SK-N-SH (cell line): ENCODE measurements at regions not wholly inside any gene's neighbourhood (a gene's known extent, or its start where the extent isn't known, plus 50 kb on each side); places are given as distances from the start of the nearest gene placed in this dataset.

ENCODE experiments used
- CTCF ChIA-PET: fragments of 300-600, 350-600 bp; formaldehyde crosslinking; extraction: SDS; loops from one replicate; lab custom pipeline; 2021; lab: Yijun Ruan, JAX
- POLR2A ChIA-PET: fragments of 350-600 bp; sonication (Branson Sonifier 250); formaldehyde crosslinking; extraction: SDS; loops from one replicate; lab custom pipeline; 2020; ENCODE audit warnings: antibody characterized with exemption, inconsistent platforms; lab: Yijun Ruan, JAX
- DNase-seq: peaks from one replicate; pipeline ENCODE4 v3.0.0; 2012
- H2AFZ ChIP-seq: fragments of 200-600 bp; sonication (generic); 2 replicates; pipeline ENCODE4 v1.8.1; 2016; ENCODE audit warnings: antibody characterized with exemption, mild to moderate bottlenecking, low read depth
- H3F3A ChIP-seq: fragments of 200-600 bp; sonication (generic); replicated peaks from 2 replicates; pipeline ENCODE3; 2016; ENCODE audit warnings: antibody characterized with exemption, mild to moderate bottlenecking; ENCODE audit not compliant: insufficient read depth
- H3K27ac ChIP-seq, 2 experiments: fragments of 200-500 bp in 1 of 2; fragments of 200-600 bp in 1 of 2; sonication (Bioruptor generic) in 1 of 2; sonication (generic), shearing (Covaris generic) in 1 of 2; 2 replicates each; pipeline versions ENCODE4 v1.5.1 to v1.6.1; 2014 to 2016; ENCODE audit warnings: low read depth in 2 of 2, inconsistent platforms in 1 of 2, low read length in 1 of 2, mild to moderate bottlenecking in 1 of 2, mixed read lengths in 1 of 2
- H3K27me3 ChIP-seq: fragments of 200-600 bp; sonication (generic), shearing (Covaris generic); 2 replicates; pipeline ENCODE4 v1.6.1; 2016; ENCODE audit warnings: mixed run types; ENCODE audit not compliant: insufficient read depth
- H3K36me3 ChIP-seq, 2 experiments: fragments of 200-500 bp in 1 of 2; fragments of 200-600 bp in 1 of 2; sonication (Bioruptor generic) in 1 of 2; sonication (generic) in 1 of 2; replicated peaks in 1 of 2; 2 replicates each; pipeline versions ENCODE3 to v1.5.1; 2014 to 2016; ENCODE audit warnings: low read length in 1 of 2, mild to moderate bottlenecking in 1 of 2; ENCODE audit not compliant: insufficient read depth in 2 of 2, control insufficient read depth in 1 of 2
- H3K4me1 ChIP-seq, 2 experiments: fragments of 200-500 bp in 1 of 2; fragments of 200-600 bp in 1 of 2; sonication (Bioruptor generic) in 1 of 2; sonication (generic), shearing (Covaris generic) in 1 of 2; 2 replicates each; pipeline versions ENCODE4 v1.5.1 to v1.6.1; 2014 to 2016; ENCODE audit warnings: low read depth in 1 of 2, low read length in 1 of 2, mixed run types in 1 of 2; ENCODE audit not compliant: insufficient read depth in 2 of 2, control insufficient read depth in 1 of 2
- H3K4me2 ChIP-seq: fragments of 200-600 bp; sonication (generic), shearing (Covaris generic); 2 replicates; pipeline ENCODE4 v1.6.1; 2017; ENCODE audit warnings: mixed run types
- H3K4me3 ChIP-seq, 2 experiments: fragments of 200-500 bp in 1 of 2; fragments of 200-600 bp in 1 of 2; sonication (Bioruptor generic) in 1 of 2; sonication (generic), shearing (Covaris generic) in 1 of 2; 2 replicates each; pipeline versions ENCODE4 v1.5.1 to v1.8.1; 2014 to 2016; ENCODE audit warnings: low read depth in 2 of 2, inconsistent platforms in 1 of 2, low read length in 1 of 2, mild to moderate bottlenecking in 1 of 2, mixed read lengths in 1 of 2, moderate library complexity in 1 of 2
- H3K79me2 ChIP-seq: fragments of 200-600 bp; sonication (generic); 2 replicates; pipeline ENCODE4 v1.8.1; 2017; ENCODE audit warnings: mild to moderate bottlenecking; ENCODE audit not compliant: insufficient read depth
- H3K9ac ChIP-seq: fragments of 200-600 bp; sonication (generic); 2 replicates; pipeline ENCODE4 v1.6.1; 2017; ENCODE audit warnings: mixed run types
- H3K9me2 ChIP-seq: fragments of 200-600 bp; sonication (generic); 2 replicates; pipeline ENCODE4 v1.6.1; 2017; ENCODE audit warnings: mixed run types
- H3K9me3 ChIP-seq: fragments of 200-600 bp; sonication (generic); 2 replicates; pipeline ENCODE4 v1.6.1; 2017; ENCODE audit warnings: mixed run types, mild to moderate bottlenecking, moderate library complexity
- H4K20me1 ChIP-seq: fragments of 200-600 bp; sonication (generic); 2 replicates; pipeline ENCODE4 v1.6.1; 2017; ENCODE audit warnings: mild to moderate bottlenecking, mixed run types; ENCODE audit not compliant: insufficient read depth
- FOSL2 ChIP-seq: IDR thresholded peaks from 2 replicates; pipeline ENCODE4 v1.4.0; 2012; ENCODE audit warnings: low read depth, mild to moderate bottlenecking, moderate library complexity, borderline replicate concordance
- GABPA ChIP-seq: IDR thresholded peaks from 2 replicates; pipeline ENCODE4 v1.4.0; 2012; ENCODE audit warnings: low read depth, mild to moderate bottlenecking
- GATA2 ChIP-seq: sonication (generic); formaldehyde crosslinking; IDR thresholded peaks from 2 replicates; pipeline ENCODE4 v1.5.0; 2020; ENCODE audit warnings: mild to moderate bottlenecking, missing genetic modification reagents
- IRF3 ChIP-seq: fragments of 150-350 bp; IDR thresholded peaks from 2 replicates; pipeline ENCODE4 v1.6.1; 2016; ENCODE audit warnings: mild to moderate bottlenecking, low read depth, low read length
- MAX ChIP-seq: IDR thresholded peaks from 2 replicates; pipeline ENCODE4 v1.4.0; 2012; ENCODE audit warnings: low read depth
- MXI1 ChIP-seq: IDR thresholded peaks from 2 replicates; pipeline ENCODE4 v1.6.1; 2012; ENCODE audit warnings: mild to moderate bottlenecking, low read depth, low read length, improper control_type of control experiment
- NFIC ChIP-seq: IDR thresholded peaks from 2 replicates; pipeline ENCODE4 v1.4.0; 2012; ENCODE audit warnings: borderline replicate concordance
- PBX3 ChIP-seq: IDR thresholded peaks from 2 replicates; pipeline ENCODE4; 2012
- RAD21 ChIP-seq: IDR thresholded peaks from 2 replicates; pipeline ENCODE4 v1.6.1; 2012; ENCODE audit warnings: mild to moderate bottlenecking, low read length
- RXRA ChIP-seq: IDR thresholded peaks from 2 replicates; pipeline ENCODE4 v1.4.0; 2012; ENCODE audit warnings: low read depth, mild to moderate bottlenecking, borderline replicate concordance
- SIN3A ChIP-seq: IDR thresholded peaks from 2 replicates; pipeline ENCODE4 v1.6.1; 2012; ENCODE audit warnings: low read depth, mild to moderate bottlenecking, low read length, moderate library complexity, borderline replicate concordance
- SMC3 ChIP-seq: IDR thresholded peaks from 2 replicates; pipeline ENCODE4 v1.6.1; 2012; ENCODE audit warnings: low read depth, low read length, improper control_type of control experiment
- TAF1 ChIP-seq: IDR thresholded peaks from 2 replicates; pipeline ENCODE4 v1.6.1; 2012; ENCODE audit warnings: low read depth, mild to moderate bottlenecking, low read length, moderate library complexity, borderline replicate concordance
- USF2 ChIP-seq: fragments of 150-350 bp; IDR thresholded peaks from 2 replicates; pipeline ENCODE4 v1.6.1; 2017; ENCODE audit warnings: antibody characterized with exemption, low read length, low read depth, borderline replicate concordance
- YY1 ChIP-seq: IDR thresholded peaks from 2 replicates; pipeline ENCODE4 v1.4.0; 2012; ENCODE audit warnings: low read depth, mild to moderate bottlenecking
- ZBTB33 ChIP-seq: IDR thresholded peaks from 2 replicates; pipeline ENCODE4 v1.4.0; 2012; ENCODE audit warnings: low read depth, borderline replicate concordance
- WGBS: methylation state at CpG from one replicate; pipeline ENCODE4 v1.1.6; 2017; ENCODE audit warnings: low lambda C conversion rate; 5-methylcytosine and 5-hydroxymethylcytosine counted together

- Histone ChIP-seq H3K4me1 (no peaks in the 10 kb centered on the region), H3K4me2 (no peak overlapping the region), H2AFZ (no peak overlapping the region), H3K9me3 (no peaks in the 10 kb centered on the region), H4K20me1 (no peaks in the 10 kb centered on the region), H3K79me2 (no peaks in the 10 kb centered on the region), H3F3A (no peaks in the 10 kb centered on the region), H3K27ac (no peak overlapping the region), H3K9me2 (no peaks in the 10 kb centered on the region), H3K27me3 (no peaks in the 10 kb centered on the region), H3K9ac (no peak overlapping the region), H3K36me3 (no peaks in the 10 kb centered on the region), H3K4me3 (no peak overlapping the region)
- no peak for TF ChIP-seq IRF3
- no peak for TF ChIP-seq TAF1
- TF ChIP-seq USF2, result no peak
- no peak for TF ChIP-seq RXRA
- TF ChIP-seq NFIC, result no peak
- no peak for TF ChIP-seq GABPA
- no peak for TF ChIP-seq ZBTB33
- TF ChIP-seq MAX, result no peak
- TF ChIP-seq FOSL2, result no peak
- no peak for TF ChIP-seq YY1
- TF ChIP-seq PBX3, result no peak
- no peak for TF ChIP-seq GATA2
- no peak for TF ChIP-seq MXI1
- TF ChIP-seq RAD21, result no peak
- no peak for TF ChIP-seq SMC3
- no peak for TF ChIP-seq SIN3A
- CTCF ChIA-PET, result interaction anchor here (0.6 to 2.8 kb wide), 5 partner anchors 12 to 261 kb away, joined by 3 to 12 read pairs (median 3); no protein-coding TSS in a partner anchor
- 83% methylated on average over 4 of the region's 4 CpGs for WGBS
- no peak for DNase-seq
- POLR2A ChIA-PET, result no interaction called here
Measured at GRCh38 chr9:13688223-13688989, 408.9 kb upstream of the MPDZ start.
